ENCODE measurements at regions not wholly inside any gene's neighbourhood (a gene's known extent, or its start where the extent isn't known, plus 50 kb on each side); places are given as distances from the start of the nearest gene placed in this dataset.

GRCh38 chr5:60370508-60370907, 329.5 kb downstream of the DEPDC1B start:
- DNase-seq: no peak

GRCh38 chr5:60369391-60369790, 330.6 kb downstream of the DEPDC1B start:
- DNase-seq: no peak

GRCh38 chr5:60368100-60368499, 331.9 kb downstream of the DEPDC1B start:
- no peak for DNase-seq

- DNase-seq: no peak
Measured at GRCh38 chr5:60366489-60366888, 333.5 kb downstream of the DEPDC1B start.

GRCh38 chr5:60365001-60365400, 335.0 kb downstream of the DEPDC1B start:
- no peak for DNase-seq

DNA sequence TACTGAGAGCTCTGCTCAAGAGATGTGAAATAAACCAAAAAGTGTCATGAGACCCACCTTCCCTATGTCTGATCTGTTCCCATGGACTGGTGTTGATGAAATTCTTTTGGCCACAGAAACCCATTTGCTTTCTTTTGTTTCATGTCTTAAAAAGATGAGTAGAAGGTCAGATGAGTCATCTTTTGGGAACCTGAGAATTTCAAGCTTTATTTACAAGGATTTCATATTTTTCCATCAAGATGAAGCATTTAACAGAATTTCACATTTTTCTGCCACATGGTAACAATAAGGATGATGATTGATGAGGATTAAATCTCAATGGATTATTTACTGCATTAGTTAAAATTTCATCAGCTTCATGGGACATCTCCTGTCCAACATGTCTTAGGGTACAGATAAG, 337.8 kb downstream of the DEPDC1B start:
- DNase-seq: no peak

- no peak for DNase-seq
Measured at GRCh38 chr5:60360355-60360754, 339.6 kb downstream of the DEPDC1B start.

DNA sequence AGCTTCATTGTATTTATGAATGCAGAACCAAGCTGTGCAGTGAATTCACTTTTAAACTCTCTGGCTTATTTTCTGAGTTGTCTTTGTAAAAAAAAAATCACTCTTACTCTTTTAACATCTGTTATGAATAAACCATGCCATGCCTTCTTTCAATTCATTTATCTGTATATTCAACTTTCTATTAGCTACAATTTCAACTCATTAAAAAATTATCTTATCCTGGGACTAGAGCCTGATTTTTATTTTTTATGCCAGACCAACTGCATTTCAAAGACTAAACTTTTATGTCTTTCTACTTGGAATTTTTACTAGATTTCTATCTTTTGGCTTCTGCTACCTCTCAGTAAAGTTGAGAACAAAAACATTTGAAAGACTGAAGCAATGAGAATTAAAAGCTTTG, 342.7 kb downstream of the DEPDC1B start:
- no peak for DNase-seq

DNA sequence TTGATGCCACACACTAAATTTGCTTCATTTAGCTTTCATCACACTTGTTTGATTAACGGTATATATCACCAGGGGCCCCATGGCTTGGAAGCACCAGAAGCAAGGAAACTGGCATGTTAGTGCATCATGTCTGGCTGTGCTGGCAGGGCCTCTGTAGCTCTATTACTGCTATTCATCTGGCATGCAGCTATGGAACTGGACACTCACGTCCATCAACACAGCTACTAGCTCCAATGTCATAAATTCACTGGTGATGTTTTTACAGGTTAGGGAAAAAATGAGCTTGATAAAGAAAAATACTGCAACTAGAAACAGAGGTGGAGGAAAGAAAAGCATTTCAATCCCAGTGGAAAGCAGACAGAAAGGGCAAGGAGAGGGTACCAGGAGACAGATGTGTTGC, 343.2 kb downstream of the DEPDC1B start:
- no peak for DNase-seq

DNA sequence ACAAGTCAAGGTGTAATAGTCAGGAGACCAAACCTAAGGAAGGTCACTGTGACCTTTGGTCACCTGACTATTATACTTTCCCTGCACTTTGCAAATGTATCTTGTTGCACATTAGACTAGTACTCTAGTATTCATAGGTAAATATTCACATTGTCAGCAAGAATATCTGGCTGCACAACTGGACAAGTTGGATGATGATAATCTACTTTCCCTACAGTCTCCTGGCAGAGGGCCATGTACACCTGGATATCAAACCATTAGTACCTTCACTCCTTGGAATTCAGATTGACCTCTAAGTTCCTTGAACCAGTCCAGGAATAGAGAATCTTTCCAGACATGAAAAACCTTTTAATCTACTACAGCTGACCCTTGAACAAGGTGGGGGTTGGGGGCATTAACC, 344.8 kb downstream of the DEPDC1B start:
- no peak for DNase-seq

- DNase-seq: no peak
Measured at GRCh38 chr5:60354311-60354710, 345.7 kb downstream of the DEPDC1B start.

- DNase-seq: no peak
Measured at GRCh38 chr5:60352992-60353599, 346.9 kb downstream of the DEPDC1B start.

- DNase-seq: no peak
Measured at GRCh38 chr5:60350794-60351193, 349.2 kb downstream of the DEPDC1B start.

DNA sequence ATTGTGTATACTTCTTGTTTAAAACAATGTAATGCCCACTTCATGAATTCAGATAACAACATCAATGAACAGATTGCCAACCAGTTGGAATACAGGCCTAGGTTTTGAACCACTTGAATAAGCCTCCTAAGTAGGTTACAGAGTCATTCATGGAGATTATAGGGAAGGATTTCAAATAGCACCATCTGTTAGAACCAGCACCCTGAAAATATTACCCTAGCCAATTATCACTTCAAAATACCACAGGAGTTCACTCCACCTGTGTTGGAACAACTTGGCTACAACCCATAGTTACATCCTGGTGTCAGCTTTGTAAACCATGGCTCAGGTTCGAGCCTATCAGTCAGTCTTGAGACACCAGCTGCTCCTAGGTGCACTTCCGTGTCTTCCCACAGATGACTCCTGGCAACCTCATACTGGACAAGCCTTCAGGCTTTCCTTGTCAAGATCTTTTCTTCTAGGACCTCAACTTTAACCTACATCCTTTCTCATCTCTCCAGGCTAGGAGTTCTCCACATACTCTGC, 350.0 kb downstream of the DEPDC1B start:
- no peak for DNase-seq

DNA sequence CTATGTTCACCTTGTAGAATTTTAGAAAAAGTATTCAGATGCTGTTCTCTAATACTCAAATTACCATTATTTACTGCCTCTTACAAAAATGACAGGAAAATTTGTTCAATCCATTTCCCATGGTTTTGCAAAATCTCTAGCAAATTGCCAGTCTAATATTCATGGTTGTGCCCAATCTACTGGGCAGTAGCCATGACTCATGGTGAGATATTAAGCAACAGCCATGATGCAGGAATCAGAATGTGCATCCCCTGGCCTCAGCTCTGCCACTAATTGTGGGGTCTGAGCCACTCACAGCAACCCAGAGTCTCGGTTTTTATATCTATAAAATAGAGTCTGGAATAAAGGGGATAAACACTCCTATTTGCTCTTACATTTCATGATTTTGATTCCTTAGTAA, 353.6 kb downstream of the DEPDC1B start:
- DNase-seq: no peak

GRCh38 chr5:60343102-60343501, 356.9 kb downstream of the DEPDC1B start:
- DNase-seq: no peak

GRCh38 chr5:60340965-60341471, 358.9 kb downstream of the DEPDC1B start:
- no peak for DNase-seq

DNA sequence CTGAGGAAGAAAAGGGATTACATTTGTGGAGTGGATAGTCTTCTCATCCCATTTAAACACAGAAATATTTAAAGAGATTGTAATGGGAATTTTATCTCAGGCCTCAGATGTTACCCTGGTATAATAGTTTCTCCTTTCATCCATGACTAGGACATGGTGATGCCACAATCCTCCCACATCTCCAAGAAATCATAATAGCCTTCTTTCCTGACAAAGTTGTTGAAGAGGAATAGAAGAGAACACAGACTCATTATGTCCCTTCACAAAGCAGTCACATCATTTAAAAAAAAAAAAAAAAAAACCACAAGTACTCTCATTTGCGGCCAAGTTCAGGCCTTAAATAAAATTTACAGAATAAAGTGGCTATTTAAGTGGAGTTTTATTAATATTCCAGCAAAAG, 359.6 kb downstream of the DEPDC1B start:
- DNase-seq: no peak

DNA sequence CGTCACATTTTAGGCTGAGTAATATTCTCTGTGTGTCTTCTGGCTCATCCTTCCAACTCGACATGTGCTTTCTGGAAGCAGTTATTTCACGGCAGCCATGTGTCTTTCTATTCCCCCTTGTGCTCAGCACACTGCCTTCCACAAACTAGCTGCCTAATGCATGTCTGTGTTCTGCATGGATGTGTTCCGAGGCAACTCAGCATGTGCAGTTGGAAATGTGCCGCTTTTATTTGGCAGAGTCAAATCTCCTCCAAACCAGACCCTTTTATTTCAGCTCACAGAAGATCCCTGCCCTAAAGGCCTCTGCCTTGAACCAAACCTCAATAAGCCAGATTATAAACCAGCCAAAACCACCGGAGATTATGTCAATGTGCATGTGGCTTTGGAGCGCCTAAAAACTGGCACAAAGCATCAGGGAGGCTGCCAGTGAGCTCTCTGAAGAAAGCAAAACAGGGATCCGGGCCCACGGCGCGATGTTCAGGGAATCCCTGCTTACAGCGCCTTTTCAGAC, 360.2 kb downstream of the DEPDC1B start:
- no peak for DNase-seq

GRCh38 chr5:60338846-60339245, 361.1 kb downstream of the DEPDC1B start:
- DNase-seq: no peak

DNA sequence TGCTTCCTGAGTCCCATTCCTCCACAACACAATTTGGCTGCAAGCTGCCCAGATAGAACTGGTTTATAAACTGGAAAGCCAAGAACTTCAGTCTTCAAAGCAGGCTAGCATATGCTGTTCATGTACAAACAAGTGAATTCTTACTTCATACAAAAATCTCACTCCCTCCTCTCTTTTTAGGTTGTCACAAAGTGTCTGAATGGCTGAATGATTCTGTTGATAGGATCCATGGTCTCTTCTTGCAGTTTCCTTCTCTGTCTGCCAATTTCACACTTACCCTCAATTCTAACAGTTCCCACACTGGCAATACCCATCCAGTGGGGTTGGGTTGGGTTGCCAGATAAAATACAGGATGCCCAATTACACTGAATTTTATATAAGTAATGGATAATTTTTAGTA, 363.5 kb downstream of the DEPDC1B start:
- no peak for DNase-seq

DNA sequence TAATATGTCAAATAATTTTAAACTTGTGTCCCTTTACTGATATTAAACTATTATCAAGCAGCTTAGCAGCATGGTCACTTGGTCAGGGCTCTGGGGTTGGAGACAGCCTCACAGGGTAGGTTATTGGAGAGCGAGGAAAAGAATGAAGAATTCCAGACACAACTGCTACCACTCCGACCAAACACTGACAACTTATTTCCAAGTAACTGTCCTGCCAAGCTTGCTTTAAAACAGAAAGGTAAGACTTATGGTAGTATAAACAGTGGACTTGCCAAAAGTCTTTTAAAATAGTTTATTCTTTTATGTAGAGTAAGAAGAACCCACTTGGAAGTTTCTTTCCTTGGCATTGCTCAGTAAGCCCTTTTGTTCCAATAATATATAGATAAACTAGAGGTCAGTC, 364.1 kb downstream of the DEPDC1B start:
- no peak for DNase-seq

GRCh38 chr5:60334281-60334713, 365.7 kb downstream of the DEPDC1B start:
- DNase-seq: peak; percentile 36

- no peak for DNase-seq
Measured at GRCh38 chr5:60333005-60333571, 366.9 kb downstream of the DEPDC1B start.
